Loucy (cell line): ENCODE measurements at regions not wholly inside any gene's neighbourhood (a gene's known extent, or its start where the extent isn't known, plus 50 kb on each side); places are given as distances from the start of the nearest gene placed in this dataset.

Source experiments
- H2AFZ ChIP-seq: fragments of 200-600 bp; sonication (generic); 2 replicates; pipeline ENCODE4 v1.6.0; 2016; ENCODE audit warnings: antibody characterized with exemption, mild to moderate bottlenecking, low read length, moderate library complexity
- H3F3A ChIP-seq: fragments of 200-600 bp; 2 replicates; pipeline ENCODE4 v1.6.0; 2016; ENCODE audit warnings: antibody characterized with exemption, low read depth, mild to moderate bottlenecking
- H3K27me3 ChIP-seq: fragments of 200-600 bp; sonication (generic); 2 replicates; pipeline ENCODE4 v1.6.1; 2014; ENCODE audit warnings: low read length, mild to moderate bottlenecking; ENCODE audit not compliant: insufficient read depth, poor library complexity, severe bottlenecking
- H3K36me3 ChIP-seq: fragments of 200-600 bp; sonication (generic); 2 replicates; pipeline ENCODE4 v1.6.1; 2016; ENCODE audit warnings: low read length; ENCODE audit not compliant: insufficient read depth
- H3K4me1 ChIP-seq: fragments of 200-600 bp; sonication (generic); 2 replicates; pipeline ENCODE4 v1.5.1; 2014; ENCODE audit warnings: low read length, mild to moderate bottlenecking; ENCODE audit not compliant: insufficient read depth, poor library complexity, severe bottlenecking
- H3K4me2 ChIP-seq: fragments of 200-600 bp; sonication (generic); 2 replicates; pipeline ENCODE4 v1.6.0; 2014; ENCODE audit warnings: antibody characterized with exemption, low read length, low read depth, mild to moderate bottlenecking; ENCODE audit not compliant: poor library complexity, severe bottlenecking
- H3K4me3 ChIP-seq: fragments of 200-600 bp; sonication (generic); 2 replicates; pipeline ENCODE4 v1.5.1; 2014; ENCODE audit warnings: low read length, mild to moderate bottlenecking, mixed read lengths; ENCODE audit not compliant: poor library complexity, severe bottlenecking
- H3K79me2 ChIP-seq: fragments of 200-600 bp; sonication (generic); 2 replicates; pipeline ENCODE4 v1.6.1; 2014; ENCODE audit warnings: low read length; ENCODE audit not compliant: insufficient read depth
- H3K9ac ChIP-seq: fragments of 200-600 bp; sonication (generic); 2 replicates; pipeline ENCODE4 v1.6.0; 2014; ENCODE audit warnings: mild to moderate bottlenecking, low read depth, low read length, moderate library complexity; ENCODE audit not compliant: poor library complexity, severe bottlenecking
- H3K9me2 ChIP-seq: fragments of 200-600 bp; sonication (generic); replicated peaks from 2 replicates; pipeline ENCODE4 v1.6.1; 2016; ENCODE audit warnings: low read depth, low read length, mixed read lengths
- H3K9me3 ChIP-seq: fragments of 200-600 bp; sonication (generic); 2 replicates; pipeline ENCODE4 v1.6.1; 2014; ENCODE audit warnings: mild to moderate bottlenecking, antibody characterized with exemption, low read length, low read depth; ENCODE audit not compliant: insufficient read depth
- H4K20me1 ChIP-seq: fragments of 200-600 bp; sonication (generic); 2 replicates; pipeline ENCODE4 v1.6.0; 2014; ENCODE audit warnings: antibody characterized with exemption, low read length, mild to moderate bottlenecking; ENCODE audit not compliant: insufficient read depth, poor library complexity, severe bottlenecking
- CTCF ChIP-seq: fragments of 200-600 bp; sonication (generic); conservative IDR thresholded peaks from 2 replicates; pipeline ENCODE4 v1.5.1; 2014; ENCODE audit warnings: mild to moderate bottlenecking, antibody characterized with exemption, low read length
- EZH2phosphoT487 ChIP-seq: fragments of 200-600 bp; IDR thresholded peaks from 2 replicates; pipeline ENCODE4 v1.6.1; 2018; ENCODE audit warnings: antibody characterized with exemption, mild to moderate bottlenecking, moderate library complexity, borderline replicate concordance

GRCh38 chr6:114608091-114608490 is 265.3 kb upstream of the HS3ST5 start:
- Histone ChIP-seq H3K9me3 (no peaks in the 10 kb centered on the region), H3K9me2 (no peaks in the 10 kb centered on the region), H4K20me1 (no peaks in the 10 kb centered on the region), H3K4me2 (no peak overlapping the region), H3K27me3 (no peaks in the 10 kb centered on the region), H3K4me1 (no peaks in the 10 kb centered on the region), H3K79me2 (no peaks in the 10 kb centered on the region), H2AFZ (no peak overlapping the region), H3K36me3 (no peaks in the 10 kb centered on the region), H3K9ac (no peak overlapping the region), H3F3A (no peaks in the 10 kb centered on the region), H3K4me3 (no peak overlapping the region)
- TF ChIP-seq EZH2phosphoT487 (no peak), CTCF (no peak)

DNA sequence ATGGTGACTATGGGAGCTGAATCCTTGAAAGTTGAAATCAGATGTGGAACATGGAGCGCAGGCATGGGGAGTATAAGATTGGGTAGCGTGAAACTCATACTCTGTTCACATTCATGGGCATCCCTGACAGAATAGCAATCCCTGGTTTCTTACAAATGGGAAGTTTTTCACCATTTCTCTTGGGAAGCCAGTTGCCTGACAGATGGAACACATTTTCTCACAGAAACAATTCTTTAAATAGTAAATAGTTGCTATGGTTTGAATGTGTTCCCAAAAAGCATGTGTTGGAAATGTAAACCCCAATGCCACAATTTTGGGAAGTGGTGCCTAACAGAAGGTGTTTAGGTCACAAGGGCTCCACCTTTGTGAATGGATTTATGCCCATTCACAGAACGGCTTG is 262.8 kb upstream of the HS3ST5 start:
- no peaks in the 10 kb centered on the region for H3K79me2 ChIP-seq
- no peak overlapping the region for H3K4me3 ChIP-seq
- no peaks in the 10 kb centered on the region for H4K20me1 ChIP-seq
- no peak overlapping the region for H3K4me2 ChIP-seq
- H2AFZ ChIP-seq, result no peak overlapping the region
- H3K9ac ChIP-seq, result no peak overlapping the region
- H3K4me1 ChIP-seq, result no peaks in the 10 kb centered on the region
- no peaks in the 10 kb centered on the region for H3K27me3 ChIP-seq
- H3F3A ChIP-seq, result no peaks in the 10 kb centered on the region
- no peaks in the 10 kb centered on the region for H3K9me2 ChIP-seq
- no peaks in the 10 kb centered on the region for H3K36me3 ChIP-seq
- TF ChIP-seq CTCF (no peak), EZH2phosphoT487 (no peak)
- H3K9me3 ChIP-seq, result no peaks in the 10 kb centered on the region

GRCh38 chr6:114600381-114600780 is 257.6 kb upstream of the HS3ST5 start:
- Histone ChIP-seq H3K36me3 (no peaks in the 10 kb centered on the region), H3K9me2 (no peaks in the 10 kb centered on the region), H3F3A (no peaks in the 10 kb centered on the region), H3K4me3 (no peak overlapping the region), H4K20me1 (no peaks in the 10 kb centered on the region), H3K9me3 (no peaks in the 10 kb centered on the region), H2AFZ (no peak overlapping the region), H3K4me1 (no peaks in the 10 kb centered on the region), H3K4me2 (no peak overlapping the region), H3K9ac (no peak overlapping the region), H3K27me3 (no peaks in the 10 kb centered on the region), H3K79me2 (no peaks in the 10 kb centered on the region)
- TF ChIP-seq CTCF (no peak), EZH2phosphoT487 (no peak)
